Right hindlimb (tissue), 1 donor: ENCODE measurements at regions not wholly inside any gene's neighbourhood (a gene's known extent, or its start where the extent isn't known, plus 50 kb on each side); places are given as distances from the start of the nearest gene placed in this dataset.
"Not testable (repeated sequence)": the region's sequence is repeated elsewhere in the genome, so short reads cannot be mapped to it uniquely, and the experiment has no call there.

Source experiments
- DNase-seq: peaks from one replicate; pipeline ENCODE4 v3.0.0-alpha.2; 2018

- no peak for DNase-seq
Observed at GRCh38 chr3:8317661-8318649, 183.7 kb upstream of the LMCD1 start.

- no peak for DNase-seq
Observed at GRCh38 chr3:8319935-8320634, 181.5 kb upstream of the LMCD1 start.

- no peak for DNase-seq
Observed at GRCh38 chr3:8320711-8321458, 180.7 kb upstream of the LMCD1 start.

GRCh38 chr3:8324747-8325146 is 176.9 kb upstream of the LMCD1 start:
- DNase-seq = no peak

- no peak for DNase-seq
Observed at GRCh38 chr3:8325306-8325705, 176.3 kb upstream of the LMCD1 start.

GRCh38 chr3:8325833-8326232 is 175.8 kb upstream of the LMCD1 start:
- not testable (repeated sequence) for DNase-seq

GRCh38 chr3:8327739-8328138 is 173.9 kb upstream of the LMCD1 start:
- DNase-seq = no peak

- DNase-seq = no peak
Observed at GRCh38 chr3:8328967-8329366, 172.7 kb upstream of the LMCD1 start.

- no peak for DNase-seq
Observed at GRCh38 chr3:8329598-8329997, 172.0 kb upstream of the LMCD1 start.

GRCh38 chr3:8336456-8336855 is 165.2 kb upstream of the LMCD1 start:
- no peak for DNase-seq

GRCh38 chr3:8338424-8338823 is 163.2 kb upstream of the LMCD1 start:
- no peak for DNase-seq

GRCh38 chr3:8341821-8342247 is 159.8 kb upstream of the LMCD1 start:
- no peak for DNase-seq

GRCh38 chr3:8343058-8343457 is 158.6 kb upstream of the LMCD1 start:
- DNase-seq = no peak

- no peak for DNase-seq
Observed at GRCh38 chr3:8345398-8345797, 156.2 kb upstream of the LMCD1 start.

GRCh38 chr3:8348076-8348475 is 153.5 kb upstream of the LMCD1 start:
- DNase-seq = no peak

- DNase-seq = no peak
Observed at GRCh38 chr3:8352475-8352874, 149.1 kb upstream of the LMCD1 start.

- DNase-seq = no peak
Observed at GRCh38 chr3:8353364-8353763, 148.3 kb upstream of the LMCD1 start.

- no peak for DNase-seq
Observed at GRCh38 chr3:8355346-8355745, 146.3 kb upstream of the LMCD1 start.

GRCh38 chr3:8356066-8356465 is 145.6 kb upstream of the LMCD1 start:
- not testable (repeated sequence) for DNase-seq

- DNase-seq = no peak
Observed at GRCh38 chr3:8357859-8358258, 143.8 kb upstream of the LMCD1 start.

- no peak for DNase-seq
Observed at GRCh38 chr3:8359133-8359532, 142.5 kb upstream of the LMCD1 start.

- no peak for DNase-seq
Observed at GRCh38 chr3:8363200-8363599, 138.4 kb upstream of the LMCD1 start.

- DNase-seq = no peak
Observed at GRCh38 chr3:8365541-8365940, 136.1 kb upstream of the LMCD1 start.
